Breast epithelium (tissue), 4 donors: ENCODE measurements at regions not wholly inside any gene's neighbourhood (a gene's known extent, or its start where the extent isn't known, plus 50 kb on each side); places are given as distances from the start of the nearest gene placed in this dataset.

ENCODE experiments used
- DNase-seq, 2 donors: peaks; one replicate each; pipeline ENCODE4 v3.0.0-alpha.2; 2019; ENCODE audit warnings: low spot score in 2 of 2
- H3K27ac ChIP-seq, 2 donors: fragments of 200-600 bp; sonication (generic) in 1 of 2; one replicate each; pipeline ENCODE4 v1.5.1; 2016 to 2019; ENCODE audit warnings: mild to moderate bottlenecking in 1 of 2
- H3K27me3 ChIP-seq, 2 donors: fragments of 200-600 bp; sonication (generic) in 1 of 2; one replicate each; pipeline versions ENCODE4 v1.5.1 to v1.6.0; 2017 to 2019; ENCODE audit warnings: control low read depth in 1 of 2, mild to moderate bottlenecking in 1 of 2
- H3K36me3 ChIP-seq: fragments of 200-600 bp; one replicate; pipeline ENCODE4 v1.5.1; 2019
- H3K4me1 ChIP-seq, 2 donors: fragments of 200-600 bp; sonication (generic); one replicate each; pipeline ENCODE4 v1.5.1; 2016 to 2019; ENCODE audit warnings: control low read depth in 1 of 2
- H3K4me3 ChIP-seq, 3 donors: fragments of 200-600 bp; sonication (generic); 1 replicate in 2 of 3; 2 replicates in 1 of 3; pipeline ENCODE4 v1.5.1; 2016 to 2019; ENCODE audit warnings: mild to moderate bottlenecking in 3 of 3, moderate library complexity in 2 of 3
- H3K9me3 ChIP-seq, 2 donors: fragments of 200-600 bp; sonication (generic) in 1 of 2; one replicate each; pipeline ENCODE4 v1.5.1; 2016 to 2019; ENCODE audit warnings: control low read depth in 1 of 2
- POLR2A ChIP-seq: fragments of 450-650 bp; IDR thresholded peaks from one replicate; pipeline ENCODE4 v1.6.1; 2016; ENCODE audit warnings: antibody characterized with exemption, mild to moderate bottlenecking, moderate library complexity
- POLR2AphosphoS5 ChIP-seq, 3 donors: sonication (generic); formaldehyde crosslinking; IDR thresholded peaks; one replicate each; pipeline ENCODE4 v1.6.1; 2017; ENCODE audit warnings: antibody characterized with exemption in 3 of 3
- intact Hi-C: fragments of 100-400 bp; cut with DNase I; formaldehyde crosslinking; loops from one replicate; pipeline ENCODE4 v1.15.1; 2023; ENCODE audit warnings: low total_unique reads
- TF ChIP-seq, protein P1 (sequence below), 3 donors: fragments of 450-650 bp; IDR thresholded peaks; one replicate each; pipeline ENCODE4 v1.5.1; 2016 to 2017; ENCODE audit warnings: antibody characterized with exemption in 3 of 3, mild to moderate bottlenecking in 3 of 3, moderate library complexity in 3 of 3

- no peaks in the 10 kb centered on the region for H3K4me1 ChIP-seq
- H3K27me3 ChIP-seq, result no peaks in the 10 kb centered on the region
- TF ChIP-seq, protein P1, sequence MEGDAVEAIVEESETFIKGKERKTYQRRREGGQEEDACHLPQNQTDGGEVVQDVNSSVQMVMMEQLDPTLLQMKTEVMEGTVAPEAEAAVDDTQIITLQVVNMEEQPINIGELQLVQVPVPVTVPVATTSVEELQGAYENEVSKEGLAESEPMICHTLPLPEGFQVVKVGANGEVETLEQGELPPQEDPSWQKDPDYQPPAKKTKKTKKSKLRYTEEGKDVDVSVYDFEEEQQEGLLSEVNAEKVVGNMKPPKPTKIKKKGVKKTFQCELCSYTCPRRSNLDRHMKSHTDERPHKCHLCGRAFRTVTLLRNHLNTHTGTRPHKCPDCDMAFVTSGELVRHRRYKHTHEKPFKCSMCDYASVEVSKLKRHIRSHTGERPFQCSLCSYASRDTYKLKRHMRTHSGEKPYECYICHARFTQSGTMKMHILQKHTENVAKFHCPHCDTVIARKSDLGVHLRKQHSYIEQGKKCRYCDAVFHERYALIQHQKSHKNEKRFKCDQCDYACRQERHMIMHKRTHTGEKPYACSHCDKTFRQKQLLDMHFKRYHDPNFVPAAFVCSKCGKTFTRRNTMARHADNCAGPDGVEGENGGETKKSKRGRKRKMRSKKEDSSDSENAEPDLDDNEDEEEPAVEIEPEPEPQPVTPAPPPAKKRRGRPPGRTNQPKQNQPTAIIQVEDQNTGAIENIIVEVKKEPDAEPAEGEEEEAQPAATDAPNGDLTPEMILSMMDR (IDR thresholded peaks at IDR 0.05), result no peak
- no peak for TF ChIP-seq POLR2AphosphoS5 (IDR thresholded peaks at IDR 0.05)
- TF ChIP-seq POLR2A, result no peak
- H3K4me3 ChIP-seq, result no peak overlapping the region
- intact Hi-C loops, result no loop called here
- DNase-seq, result no peak
- H3K27ac ChIP-seq, result peak overlapping the region; percentile 7 to 33
- no peaks in the 10 kb centered on the region for H3K9me3 ChIP-seq
- no peaks in the 10 kb centered on the region for H3K36me3 ChIP-seq
Observed at GRCh38 chr2:14756122-14756541, 123.6 kb downstream of the LRATD1 start.

GRCh38 chr2:14756981-14757657 is 124.6 kb downstream of the LRATD1 start:
- Histone ChIP-seq H3K4me1 (no peaks in the 10 kb centered on the region), H3K9me3 (no peaks in the 10 kb centered on the region), H3K27ac (peak overlapping the region in 1 of 2 donors; percentile 32), H3K27me3 (no peaks in the 10 kb centered on the region), H3K36me3 (no peaks in the 10 kb centered on the region), H3K4me3 (no peak overlapping the region)
- TF ChIP-seq POLR2A (no peak), POLR2AphosphoS5 (IDR thresholded peaks at IDR 0.05) (no peak)
- TF ChIP-seq, protein P1 (IDR thresholded peaks at IDR 0.05), result no peak
- intact Hi-C loops, result no loop called here
- no peak for DNase-seq

DNA sequence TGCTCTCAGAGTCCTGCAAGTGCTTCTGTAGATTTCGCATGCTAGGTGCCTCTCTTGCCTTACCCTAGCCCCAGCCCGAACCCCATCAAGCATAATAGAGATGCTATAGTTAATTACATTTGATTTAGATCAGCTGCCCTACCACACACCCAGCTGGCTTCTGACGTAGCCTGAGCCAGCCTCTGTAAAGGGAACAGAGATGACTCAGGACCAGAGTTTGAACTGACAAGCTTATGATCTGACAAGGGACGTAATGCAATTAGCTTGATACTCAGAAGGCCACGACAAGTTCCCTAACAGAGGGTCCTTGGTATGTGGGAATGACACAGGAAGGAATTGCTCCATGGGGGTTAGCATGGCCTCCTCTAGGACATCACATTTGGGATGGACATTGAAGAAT is 126.6 kb downstream of the LRATD1 start:
- Histone ChIP-seq H3K27me3 (no peaks in the 10 kb centered on the region), H3K27ac (no peak overlapping the region), H3K4me1 (no peaks in the 10 kb centered on the region), H3K36me3 (no peaks in the 10 kb centered on the region), H3K9me3 (no peaks in the 10 kb centered on the region), H3K4me3 (no peak overlapping the region)
- intact Hi-C loops, result no loop called here
- DNase-seq, result no peak
- TF ChIP-seq POLR2A, result no peak
- TF ChIP-seq POLR2AphosphoS5 (IDR thresholded peaks at IDR 0.05), result no peak
- TF ChIP-seq, protein P1 (IDR thresholded peaks at IDR 0.05), result no peak

DNA sequence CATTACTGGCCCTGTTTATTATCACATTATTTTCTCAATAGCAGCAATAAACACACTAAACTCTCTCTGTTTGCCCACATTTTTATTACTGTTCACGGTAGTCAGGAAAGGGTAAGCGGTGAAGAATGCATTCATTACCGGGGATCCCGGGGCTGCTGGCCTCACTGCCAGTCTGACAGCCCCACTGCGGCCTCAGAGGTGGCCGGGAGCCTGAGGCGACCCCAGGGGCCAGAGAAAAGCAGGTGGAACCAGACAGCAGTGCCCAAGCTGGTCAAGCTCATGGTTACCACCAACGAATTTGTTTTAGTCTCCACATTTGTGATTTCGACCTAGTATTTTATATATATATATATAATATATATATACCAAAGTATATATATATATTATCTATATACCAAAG is 127.7 kb downstream of the LRATD1 start:
- TF ChIP-seq POLR2AphosphoS5 (IDR thresholded peaks at IDR 0.05) (no peak), POLR2A (no peak)
- TF ChIP-seq, protein P1 (IDR thresholded peaks at IDR 0.05), result no peak
- no peak overlapping the region for H3K4me3 ChIP-seq
- no peak overlapping the region for H3K27ac ChIP-seq
- no peaks in the 10 kb centered on the region for H3K9me3 ChIP-seq
- no peaks in the 10 kb centered on the region for H3K27me3 ChIP-seq
- no peak for DNase-seq
- H3K4me1 ChIP-seq, result no peaks in the 10 kb centered on the region
- intact Hi-C loops, result no loop called here
- H3K36me3 ChIP-seq, result no peaks in the 10 kb centered on the region

- H3K27me3 ChIP-seq, result no peaks in the 10 kb centered on the region
- intact Hi-C loops, result no loop called here
Observed at GRCh38 chr2:14761118-14761517, 128.6 kb downstream of the LRATD1 start.

More at GRCh38 chr2:14761118-14761517, 128.6 kb downstream of the LRATD1 start:
- Histone ChIP-seq H3K36me3 (no peaks in the 10 kb centered on the region), H3K4me3 (no peak overlapping the region), H3K4me1 (no peaks in the 10 kb centered on the region), H3K27ac (no peak overlapping the region), H3K9me3 (no peaks in the 10 kb centered on the region)
- DNase-seq, result no peak
- no peak for TF ChIP-seq POLR2A
- TF ChIP-seq, protein P1 (IDR thresholded peaks at IDR 0.05), result no peak
- TF ChIP-seq POLR2AphosphoS5 (IDR thresholded peaks at IDR 0.05), result no peak
